Left ventricle myocardium superior (tissue), 1 donor: ENCODE measurements at regions not wholly inside any gene's neighbourhood (a gene's known extent, or its start where the extent isn't known, plus 50 kb on each side); places are given as distances from the start of the nearest gene placed in this dataset.

Experiments used
- ATAC-seq: fragments of 200-7000 bp; cut with Tn5 transposase; one replicate; pipeline ENCODE4 v1.9.1; 2020; ENCODE audit warnings: mild to moderate bottlenecking, moderate library complexity
- DNase-seq: peaks from one replicate; pipeline ENCODE4 v3.0.0-alpha.2; 2020
- intact Hi-C: fragments of 100-400 bp; cut with micrococcal nuclease; formaldehyde crosslinking; loops from one replicate; pipeline ENCODE4 v1.11.0; 2022
- donor health status: DM: no; HTN: yes; CAD: no; lungs with severe emphysema.

DNA sequence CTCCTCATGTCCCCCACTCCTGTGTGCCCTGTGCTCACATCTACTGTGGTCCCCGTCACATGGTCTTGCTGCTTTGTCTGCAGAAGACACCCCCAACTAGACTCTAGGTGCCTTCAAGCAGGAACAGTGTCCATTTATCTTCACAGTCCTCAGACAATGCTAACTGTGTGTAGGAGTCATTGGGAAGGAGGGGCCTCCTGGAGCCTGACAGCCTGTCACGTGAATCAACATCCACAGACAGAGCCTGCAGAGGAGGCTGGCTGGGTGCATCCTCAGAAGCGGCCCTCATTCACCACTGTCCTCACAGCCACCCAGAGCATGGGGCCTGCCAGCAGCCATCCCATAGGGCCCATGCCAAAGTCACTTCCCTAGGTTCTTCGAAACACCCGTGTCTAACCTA, 98.7 kb downstream of the MED10 start:
- DNase-seq = no peak
- ATAC-seq = no peak
- intact Hi-C loops = no loop called here

GRCh38 chr5:6274846-6275543, 103.4 kb downstream of the MED10 start:
- DNase-seq (no peak), ATAC-seq (no peak)
- intact Hi-C loops = no loop called here

DNA sequence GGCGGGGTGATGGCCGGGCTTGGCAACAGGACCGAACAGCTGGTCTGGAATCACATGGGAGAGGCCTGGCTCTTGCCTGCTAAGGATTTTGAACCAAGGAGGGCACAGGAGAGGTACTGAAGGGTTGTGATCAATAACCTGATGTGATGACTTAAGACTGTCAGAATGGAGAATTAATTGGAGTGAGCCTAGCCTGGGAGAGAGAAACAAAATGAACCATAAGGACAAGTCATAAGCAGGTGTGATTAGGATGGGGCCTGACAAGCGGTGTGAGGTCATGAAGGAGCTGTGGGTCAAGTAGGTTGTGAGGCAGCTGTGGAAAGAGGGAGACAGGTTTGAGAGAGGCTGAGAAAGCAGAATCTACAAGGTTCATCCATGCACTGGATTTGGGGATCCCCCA, 104.6 kb downstream of the MED10 start:
- intact Hi-C loops = no loop called here
- ATAC-seq (no peak), DNase-seq (no peak)

GRCh38 chr5:6273090-6273735, 105.1 kb downstream of the MED10 start:
- ATAC-seq (no peak), DNase-seq (no peak)
- intact Hi-C loops = no loop called here

DNA sequence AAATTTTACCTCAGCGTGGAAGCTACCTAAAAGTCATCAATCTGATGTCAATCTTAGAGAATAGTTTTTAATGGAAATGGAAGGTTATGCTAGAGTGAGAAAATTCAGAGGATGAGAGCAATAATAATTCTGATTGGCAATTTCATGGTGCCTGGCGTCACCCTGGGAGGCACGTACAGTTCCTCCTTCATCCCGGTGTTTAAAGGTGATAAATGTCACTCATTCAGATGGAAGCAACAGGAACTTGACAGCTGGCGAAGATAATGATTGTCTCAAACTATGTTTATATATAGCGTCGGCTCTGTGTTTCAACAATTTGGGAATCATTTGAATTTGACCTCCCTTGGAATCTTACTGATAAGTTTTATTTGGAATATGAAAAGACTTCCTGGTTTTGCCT, 108.4 kb downstream of the MED10 start:
- ATAC-seq (no peak), DNase-seq (no peak)
- intact Hi-C loops = no loop called here

DNA sequence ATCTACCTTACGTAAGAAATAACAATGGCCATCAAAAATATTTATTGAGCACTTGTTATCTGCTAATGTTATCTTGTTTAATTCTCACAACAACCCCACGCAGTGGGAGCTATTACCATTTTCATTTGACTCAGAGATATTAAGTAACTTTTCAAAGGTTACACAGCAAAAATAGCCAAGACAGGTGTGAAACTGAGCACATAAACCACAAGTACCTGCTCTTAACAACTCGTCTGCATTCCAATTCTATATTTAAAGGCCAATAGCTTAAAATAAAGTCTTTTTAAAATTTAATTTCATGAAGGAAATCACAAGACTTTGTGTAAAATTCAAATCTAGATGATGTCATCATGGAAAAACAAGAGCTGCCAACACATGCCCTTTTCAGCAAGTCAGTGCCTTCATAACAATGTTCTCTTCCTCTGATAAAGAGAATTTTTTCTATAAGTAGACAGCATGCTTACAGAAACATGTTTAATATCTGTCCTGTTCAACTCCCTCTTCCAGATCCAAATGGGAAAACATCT, 111.6 kb downstream of the MED10 start:
- intact Hi-C loops = no loop called here
- DNase-seq = no peak
- no peak for ATAC-seq

DNA sequence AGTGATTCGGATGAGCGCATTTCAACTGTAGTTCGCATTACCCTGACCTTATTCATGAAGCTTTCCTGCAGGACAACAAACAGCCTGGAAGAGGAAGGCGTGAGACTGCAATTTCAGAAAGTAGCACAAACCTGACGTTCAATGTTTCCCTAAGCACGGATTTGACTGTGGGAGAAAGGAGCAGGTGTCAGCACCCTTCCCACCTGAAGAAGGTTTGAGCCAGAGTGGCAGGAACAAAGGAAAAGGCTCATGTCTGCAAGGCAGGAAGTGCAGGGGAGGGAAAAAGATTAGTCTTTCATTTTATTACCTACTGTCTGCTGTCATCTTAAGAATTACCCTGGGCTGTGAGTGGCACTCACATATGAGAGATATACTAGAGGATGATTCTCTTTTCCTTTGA, 114.0 kb downstream of the MED10 start:
- intact Hi-C loops = no loop called here
- ATAC-seq = no peak
- no peak for DNase-seq

DNA sequence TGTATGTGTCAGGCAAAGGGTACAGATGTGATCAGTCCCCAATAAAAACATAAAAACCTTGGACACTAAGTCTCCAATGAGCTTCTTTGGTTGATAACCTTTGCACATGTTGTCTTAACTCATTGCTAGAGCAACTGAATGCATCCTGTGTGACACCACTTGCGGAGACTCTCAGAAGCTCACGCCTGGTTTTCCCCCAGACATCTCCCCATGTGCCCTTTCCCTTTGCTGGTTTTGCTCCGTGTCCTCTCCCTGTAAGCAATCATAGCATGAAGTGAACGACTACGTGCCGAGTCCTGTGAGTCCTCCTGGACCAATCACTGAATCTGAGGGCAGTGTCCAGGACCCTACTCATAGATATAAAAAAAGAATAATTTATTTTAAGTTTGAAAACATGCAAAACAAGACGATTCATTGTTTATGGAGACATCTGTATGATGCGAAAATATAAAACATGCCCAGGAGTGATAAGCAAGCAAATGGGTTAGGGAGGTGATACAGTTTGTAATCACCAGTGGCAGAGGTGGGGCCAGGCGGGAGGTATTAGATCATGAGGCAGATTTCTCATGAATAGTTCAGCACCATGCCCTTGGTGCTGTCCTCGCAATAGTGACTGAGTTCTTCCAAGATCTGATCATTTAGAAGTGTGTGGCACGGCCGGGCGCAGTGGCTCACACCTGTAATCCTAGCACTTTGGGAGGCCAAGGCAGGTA, 115.5 kb downstream of the MED10 start:
- DNase-seq (no peak), ATAC-seq (no peak)
- intact Hi-C loops = no loop called here

GRCh38 chr5:6261668-6262067, 116.7 kb downstream of the MED10 start:
- DNase-seq = no peak
- intact Hi-C loops = no loop called here
- no peak for ATAC-seq

- intact Hi-C loops = no loop called here
- ATAC-seq (no peak), DNase-seq (no peak)
Measured at GRCh38 chr5:6261256-6261655, 117.1 kb downstream of the MED10 start.

- intact Hi-C loops = no loop called here
- DNase-seq (no peak), ATAC-seq (no peak)
Measured at GRCh38 chr5:6260846-6261245, 117.5 kb downstream of the MED10 start.

DNA sequence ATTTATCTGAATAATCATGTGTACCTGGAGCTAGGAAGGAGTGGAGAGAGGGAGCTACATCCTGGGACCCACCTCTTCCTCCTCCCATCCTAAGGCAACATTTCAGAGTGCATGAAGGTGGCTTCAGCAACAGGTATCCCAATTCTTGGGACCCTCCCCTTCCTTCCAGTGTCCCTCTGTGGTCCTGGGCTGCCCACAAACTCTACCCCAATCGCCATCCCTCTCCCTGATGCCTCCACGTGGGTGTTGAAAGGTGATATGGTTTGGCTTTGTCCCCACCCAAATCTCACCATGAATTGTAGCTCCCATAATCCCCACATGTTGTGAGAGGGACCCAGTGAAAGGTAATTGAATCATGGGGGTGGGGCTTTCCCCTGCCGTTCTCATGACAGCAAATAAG, 121.4 kb downstream of the MED10 start:
- intact Hi-C loops = no loop called here
- no peak for ATAC-seq
- DNase-seq = no peak

GRCh38 chr5:6255956-6256355, 122.4 kb downstream of the MED10 start:
- intact Hi-C loops = no loop called here
- DNase-seq (no peak), ATAC-seq (no peak)

GRCh38 chr5:6253846-6254245, 124.5 kb downstream of the MED10 start:
- intact Hi-C loops = no loop called here

DNA sequence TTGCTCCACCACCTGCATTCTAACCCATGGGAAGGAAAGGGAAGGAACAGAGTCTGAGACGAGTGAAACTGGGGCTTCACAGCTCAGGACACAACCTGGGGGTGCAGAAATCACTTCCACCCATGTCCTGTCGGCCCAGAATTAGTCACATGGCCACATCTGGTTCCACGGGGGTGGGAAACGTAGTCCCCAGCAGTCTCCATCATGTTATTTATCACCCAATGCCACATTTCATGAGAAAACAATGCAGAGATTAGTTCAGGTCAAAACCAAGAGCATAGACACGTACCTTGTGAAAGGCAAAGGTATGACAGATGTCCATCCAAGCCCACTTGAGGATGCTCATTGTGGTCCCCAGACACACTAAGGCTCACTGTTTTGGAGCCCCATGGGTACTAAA, 125.1 kb downstream of the MED10 start:
- intact Hi-C loops = no loop called here
- ATAC-seq = no peak
- no peak for DNase-seq

More at GRCh38 chr5:6253846-6254245, 124.5 kb downstream of the MED10 start:
- no peak for ATAC-seq
- no peak for DNase-seq

DNA sequence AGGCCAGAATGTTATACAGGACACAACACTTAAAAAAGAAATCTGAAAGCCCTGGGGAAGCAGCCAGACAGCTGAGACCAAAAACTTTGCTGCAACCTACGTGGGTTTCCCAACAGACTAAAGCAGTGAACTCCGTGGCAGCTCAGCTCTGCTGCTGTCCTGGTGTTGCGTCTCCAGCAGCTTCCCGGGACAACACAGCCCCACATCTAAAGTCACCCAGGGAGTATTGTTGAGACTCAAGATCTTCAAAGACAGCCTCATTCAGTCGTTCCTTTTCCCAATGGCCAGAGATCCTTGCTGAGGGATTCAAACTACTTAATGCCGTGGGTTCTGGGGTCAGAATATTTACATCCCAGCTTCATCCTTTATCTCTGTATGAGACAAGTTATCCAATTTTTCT, 125.8 kb downstream of the MED10 start:
- intact Hi-C loops = no loop called here
- ATAC-seq (no peak), DNase-seq (no peak)

DNA sequence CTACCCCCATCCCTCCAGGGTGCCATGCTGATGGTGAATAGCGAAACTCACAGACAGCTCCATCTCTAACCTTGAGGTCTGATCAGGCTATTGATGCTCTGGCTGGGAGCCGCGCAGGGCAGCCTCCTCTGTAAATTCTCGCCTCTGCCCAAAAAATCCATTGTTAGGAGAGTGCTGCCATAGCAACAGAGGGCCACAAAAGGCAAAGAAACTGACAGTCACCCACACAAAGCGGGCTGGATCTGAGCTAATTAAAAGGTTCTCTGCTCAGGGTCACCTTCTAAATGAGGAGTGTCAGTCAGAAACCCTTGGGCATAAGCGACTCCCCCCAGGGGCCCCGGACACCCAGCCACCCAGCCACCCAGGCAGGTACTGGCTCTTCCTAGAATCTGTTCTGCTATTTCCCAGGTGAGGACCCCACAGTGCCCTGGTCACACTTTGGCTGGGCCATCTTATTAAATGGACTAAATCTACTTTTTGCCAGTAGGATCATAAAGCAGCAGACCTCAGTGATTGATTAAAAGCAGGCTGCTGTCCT, 126.7 kb downstream of the MED10 start:
- intact Hi-C loops = no loop called here
- no peak for DNase-seq
- ATAC-seq = no peak

- no peak for DNase-seq
- ATAC-seq = no peak
- intact Hi-C loops = no loop called here
Measured at GRCh38 chr5:6250121-6250520, 128.2 kb downstream of the MED10 start.

- intact Hi-C loops = no loop called here
- ATAC-seq = no peak
Measured at GRCh38 chr5:6248132-6248531, 130.2 kb downstream of the MED10 start.

GRCh38 chr5:6246820-6247437, 131.4 kb downstream of the MED10 start:
- no peak for DNase-seq
- ATAC-seq = no peak
- intact Hi-C loops = no loop called here

More at GRCh38 chr5:6248132-6248531, 130.2 kb downstream of the MED10 start:
- no peak for DNase-seq
